A673 (cell line): ENCODE measurements at regions not wholly inside any gene's neighbourhood (a gene's known extent, or its start where the extent isn't known, plus 50 kb on each side); places are given as distances from the start of the nearest gene placed in this dataset.

ENCODE experiments used
- CTCF ChIP-seq: fragments of 300-800, 200-600 bp; sonication (generic); conservative IDR thresholded peaks from 2 replicates; pipeline ENCODE4 v1.5.1; 2017; ENCODE audit warnings: low read depth, mild to moderate bottlenecking, antibody characterized with exemption, low read length, moderate library complexity, mixed read lengths
- EZH2 ChIP-seq: fragments of 200-600 bp; sonication (generic); IDR thresholded peaks from 2 replicates; pipeline ENCODE4 v1.6.1; 2017; ENCODE audit warnings: borderline replicate concordance, low read depth, mild to moderate bottlenecking, mixed read lengths, antibody characterized with exemption, low read length; ENCODE audit not compliant: poor library complexity, severe bottlenecking

DNA sequence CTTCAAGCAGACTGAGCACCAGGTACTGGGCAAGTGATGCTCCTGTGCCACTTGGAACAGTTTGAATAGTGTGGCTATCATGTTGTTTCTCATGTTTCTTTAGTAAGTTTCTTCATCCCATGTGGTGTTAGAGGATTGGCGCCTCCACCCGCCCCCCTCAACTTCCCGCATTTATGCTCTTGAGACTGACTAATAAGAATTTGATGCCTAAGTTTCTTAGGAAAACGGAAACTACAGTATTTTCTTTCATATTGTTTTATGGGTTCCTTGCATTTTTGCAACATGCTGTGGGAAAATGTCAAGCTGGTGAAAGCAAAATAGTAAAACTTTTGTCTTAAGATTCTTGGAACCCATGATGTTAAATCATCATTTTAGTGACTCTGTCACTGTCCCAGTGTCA lies 101.2 kb upstream of the SLC4A4 start:
- TF ChIP-seq CTCF = no peak
- TF ChIP-seq EZH2 = no peak
